ENCODE measurements at regions not wholly inside any gene's neighbourhood (a gene's known extent, or its start where the extent isn't known, plus 50 kb on each side); places are given as distances from the start of the nearest gene placed in this dataset.

DNA sequence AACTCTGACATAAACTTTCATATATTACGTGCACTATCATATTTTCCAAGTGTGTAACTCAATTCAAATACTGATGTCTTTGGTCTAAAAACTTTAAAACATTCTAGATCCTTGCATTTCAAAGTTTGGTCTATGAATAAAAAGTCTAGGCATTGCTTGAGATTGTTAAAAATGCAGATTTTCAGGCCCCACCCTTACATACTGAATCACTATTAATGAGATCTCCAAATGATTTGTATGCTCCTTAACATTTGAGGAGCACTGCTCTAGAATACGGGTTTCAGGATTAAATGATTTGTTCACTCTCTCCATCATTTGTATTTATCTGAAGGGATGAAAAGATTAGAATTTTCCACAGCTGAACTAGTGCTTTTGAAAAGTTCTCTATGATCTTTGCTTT is 202.9 kb downstream of the KBTBD8 start:
- TF ChIP-seq FOS (IDR thresholded peaks at IDR 0.05; ENCODE audit: low read depth, low read length) (no peak), MAZ (IDR thresholded peaks at IDR 0.05; ENCODE audit: borderline replicate concordance, low read depth, low read length) (no peak), RAD21 (IDR thresholded peaks at IDR 0.05; ENCODE audit: low read length) (no peak), RFX5 (IDR thresholded peaks at IDR 0.05; ENCODE audit: low read depth, low read length) (no peak), MAFK (IDR thresholded peaks at IDR 0.05; ENCODE audit: low read depth, low read length) (no peak), MXI1 (IDR thresholded peaks at IDR 0.05; ENCODE audit: borderline replicate concordance, low read depth, low read length) (no peak)
- TF ChIP-seq, protein P1, sequence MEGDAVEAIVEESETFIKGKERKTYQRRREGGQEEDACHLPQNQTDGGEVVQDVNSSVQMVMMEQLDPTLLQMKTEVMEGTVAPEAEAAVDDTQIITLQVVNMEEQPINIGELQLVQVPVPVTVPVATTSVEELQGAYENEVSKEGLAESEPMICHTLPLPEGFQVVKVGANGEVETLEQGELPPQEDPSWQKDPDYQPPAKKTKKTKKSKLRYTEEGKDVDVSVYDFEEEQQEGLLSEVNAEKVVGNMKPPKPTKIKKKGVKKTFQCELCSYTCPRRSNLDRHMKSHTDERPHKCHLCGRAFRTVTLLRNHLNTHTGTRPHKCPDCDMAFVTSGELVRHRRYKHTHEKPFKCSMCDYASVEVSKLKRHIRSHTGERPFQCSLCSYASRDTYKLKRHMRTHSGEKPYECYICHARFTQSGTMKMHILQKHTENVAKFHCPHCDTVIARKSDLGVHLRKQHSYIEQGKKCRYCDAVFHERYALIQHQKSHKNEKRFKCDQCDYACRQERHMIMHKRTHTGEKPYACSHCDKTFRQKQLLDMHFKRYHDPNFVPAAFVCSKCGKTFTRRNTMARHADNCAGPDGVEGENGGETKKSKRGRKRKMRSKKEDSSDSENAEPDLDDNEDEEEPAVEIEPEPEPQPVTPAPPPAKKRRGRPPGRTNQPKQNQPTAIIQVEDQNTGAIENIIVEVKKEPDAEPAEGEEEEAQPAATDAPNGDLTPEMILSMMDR (conservative IDR thresholded peaks at IDR 0.05; ENCODE audit: low read depth, low read length) = no peak
- TF ChIP-seq, protein P2, sequence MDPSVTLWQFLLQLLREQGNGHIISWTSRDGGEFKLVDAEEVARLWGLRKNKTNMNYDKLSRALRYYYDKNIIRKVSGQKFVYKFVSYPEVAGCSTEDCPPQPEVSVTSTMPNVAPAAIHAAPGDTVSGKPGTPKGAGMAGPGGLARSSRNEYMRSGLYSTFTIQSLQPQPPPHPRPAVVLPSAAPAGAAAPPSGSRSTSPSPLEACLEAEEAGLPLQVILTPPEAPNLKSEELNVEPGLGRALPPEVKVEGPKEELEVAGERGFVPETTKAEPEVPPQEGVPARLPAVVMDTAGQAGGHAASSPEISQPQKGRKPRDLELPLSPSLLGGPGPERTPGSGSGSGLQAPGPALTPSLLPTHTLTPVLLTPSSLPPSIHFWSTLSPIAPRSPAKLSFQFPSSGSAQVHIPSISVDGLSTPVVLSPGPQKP (IDR thresholded peaks at IDR 0.05; ENCODE audit: borderline replicate concordance, low read depth, low read length) = no peak
- H3K18ac ChIP-seq (ENCODE audit: low read depth, low read length) = no peak overlapping the region
- H2BK5ac ChIP-seq (ENCODE audit: low read depth, low read length, poor library complexity, severe bottlenecking) = no peak overlapping the region
- H2BK120ac ChIP-seq (ENCODE audit: low read depth, low read length) = no peak overlapping the region
- dilution Hi-C loops (cut with HindIII; ENCODE audit: low sequenced_read_pairs, unreplicated experiment) = no loop called here
- no peak overlapping the region for H2BK20ac ChIP-seq (ENCODE audit: low read depth, low read length)
- H3K4me2 ChIP-seq (ENCODE audit: low read depth, low read length) = no peak overlapping the region
- ATAC-seq (ENCODE audit: low read depth) = no peak
- no peak overlapping the region for H3K23ac ChIP-seq (ENCODE audit: low read depth, low read length)
- no peak overlapping the region for H2AK9ac ChIP-seq (replicated peaks; ENCODE audit: low read depth, low read length, poor library complexity)
- H3K79me1 ChIP-seq (ENCODE audit: low read depth in 1 of 2, low read length in 2 of 2) = no peaks in the 10 kb centered on the region
- H3K14ac ChIP-seq (replicated peaks; ENCODE audit: low read depth, low read length) = no peak overlapping the region
- H3K27ac ChIP-seq (ENCODE audit: insufficient read depth, low read length) = no peak overlapping the region
- H3K36me3 ChIP-seq (ENCODE audit: control insufficient read depth, insufficient read depth, low read length) = no peaks in the 10 kb centered on the region
- CTCF ChIA-PET = no interaction called here
- no peaks in the 10 kb centered on the region for H3K9me3 ChIP-seq (ENCODE audit: control insufficient read depth, insufficient read depth, low read length)
- intact Hi-C loops (cut with micrococcal nuclease) = no loop called here
- H3K4me3 ChIP-seq (ENCODE audit: insufficient read depth, low read depth, low read length) = no peak overlapping the region
- H2AFZ ChIP-seq (replicated peaks; ENCODE audit: low read length, poor library complexity) = no peak overlapping the region
- POLR2A ChIA-PET (ENCODE audit: unreplicated experiment) = no interaction called here
- no peak overlapping the region for H4K8ac ChIP-seq (ENCODE audit: low read depth in 2 of 2, low read length in 2 of 2)
- no peak for DNase-seq
- in situ Hi-C loops (cut with MboI; ENCODE audit: low sequenced_read_pairs) = no loop called here
- no peaks in the 10 kb centered on the region for H3K27me3 ChIP-seq (ENCODE audit: control insufficient read depth, insufficient read depth, low read length)
- no peak overlapping the region for H3K9ac ChIP-seq (ENCODE audit: low read depth, low read length)
- H2AK5ac ChIP-seq (ENCODE audit: low read depth, low read length) = no peak overlapping the region
- no peaks in the 10 kb centered on the region for H4K20me1 ChIP-seq (ENCODE audit: insufficient read depth, low read length)
- no peak overlapping the region for H4K91ac ChIP-seq (ENCODE audit: insufficient read depth, low read depth, low read length)
- no CpG with 5 or more reads among the region's 2 CpGs for WGBS, 2 experiments (ENCODE audit: extremely low coverage in 2 of 2, insufficient read length in 1 of 2)
- BruUV-seq (replicated peaks) = no TSS peak
- H2BK15ac ChIP-seq (ENCODE audit: low read depth, low read length) = no peak overlapping the region
- H3K4ac ChIP-seq (ENCODE audit: low read depth, low read length) = no peak overlapping the region
- H3K4me1 ChIP-seq (ENCODE audit: control insufficient read depth, insufficient read depth, low read length) = no peaks in the 10 kb centered on the region
- no peak overlapping the region for H3K56ac ChIP-seq (ENCODE audit: extremely low read depth, insufficient read depth, low read length)
- no peaks in the 10 kb centered on the region for H3K9me1 ChIP-seq (ENCODE audit: insufficient read depth, low read length)
- H4K5ac ChIP-seq (ENCODE audit: low read depth, low read length) = no peak overlapping the region
